ENCODE measurements at regions not wholly inside any gene's neighbourhood (a gene's known extent, or its start where the extent isn't known, plus 50 kb on each side); places are given as distances from the start of the nearest gene placed in this dataset.

DNA sequence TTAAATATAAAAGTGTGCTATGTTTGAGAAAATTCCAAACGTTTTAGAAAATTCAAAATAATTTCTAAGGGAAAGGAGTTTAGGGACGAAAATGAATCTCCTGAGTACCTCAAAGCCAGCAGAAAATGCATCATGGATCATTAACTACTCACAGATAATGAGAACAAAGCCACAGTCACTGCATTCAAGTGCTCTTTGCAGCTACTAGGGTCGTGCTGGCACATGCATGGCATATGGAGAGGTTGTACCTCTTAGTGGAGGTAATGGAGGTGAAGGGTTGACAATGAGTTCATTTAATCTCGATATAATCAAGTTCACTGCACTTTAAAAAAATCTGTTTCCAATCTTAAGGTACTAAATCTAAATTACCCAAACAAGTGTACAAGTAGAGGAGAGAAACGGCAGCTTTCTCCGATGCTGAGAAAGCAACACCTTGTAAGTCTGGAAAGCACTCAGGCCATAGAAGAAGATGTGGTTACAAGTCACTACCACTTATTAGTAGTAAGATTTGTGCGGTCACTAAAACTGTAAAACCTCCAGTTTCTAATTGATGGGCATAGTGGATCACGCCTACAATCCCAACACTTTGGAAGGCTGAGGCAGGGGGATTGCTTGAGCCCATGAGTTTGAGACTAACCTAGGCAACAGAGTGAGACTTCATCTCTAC is 261.1 kb upstream of the ANO3 start:
- H3F3A ChIP-seq (replicated peaks; ENCODE audit: insufficient read depth) = no peaks in the 10 kb centered on the region
- H3K36me3 ChIP-seq (replicated peaks in 1 of 2; ENCODE audit: control insufficient read depth in 1 of 2, insufficient read depth in 2 of 2, low read length in 1 of 2) = peaks cover 0 to 3% of the 10 kb centered on the region in 2 experiments
- DNase-seq = no peak
- H3K27me3 ChIP-seq (ENCODE audit: insufficient read depth) = no peaks in the 10 kb centered on the region
- H3K4me2 ChIP-seq = no peak overlapping the region
- H3K9me3 ChIP-seq = no peaks in the 10 kb centered on the region
- no peak overlapping the region for H3K4me3 ChIP-seq (ENCODE audit: low read depth in 2 of 2, low read length in 1 of 2)
- H3K4me1 ChIP-seq (ENCODE audit: control insufficient read depth in 1 of 2, insufficient read depth in 2 of 2, low read depth in 1 of 2, low read length in 1 of 2) = no peaks in the 10 kb centered on the region; a peak in 1 of 4 replicates
- CTCF ChIA-PET = interaction anchor here (1.4 to 1.7 kb wide), 2 partner anchors 15 to 90 kb away, joined by 3 to 4 read pairs; no protein-coding TSS in a partner anchor
- no peak overlapping the region for H2AFZ ChIP-seq (ENCODE audit: low read depth)
- WGBS (ENCODE audit: low lambda C conversion rate) = 77% methylated on average over 8 of the region's 8 CpGs
- no peak overlapping the region for H3K9ac ChIP-seq
- POLR2A ChIA-PET = no interaction called here
- H3K79me2 ChIP-seq (ENCODE audit: insufficient read depth) = no peaks in the 10 kb centered on the region
- no peaks in the 10 kb centered on the region for H4K20me1 ChIP-seq (ENCODE audit: insufficient read depth)
- no peaks in the 10 kb centered on the region for H3K9me2 ChIP-seq
- TF ChIP-seq RAD21 (IDR thresholded peaks at IDR 0.05; ENCODE audit: low read length) (no peak), EZH2phosphoT487 (IDR thresholded peaks at IDR 0.05; ENCODE audit: borderline replicate concordance, low read depth) (no peak), GABPA (IDR thresholded peaks at IDR 0.05; ENCODE audit: low read depth) (no peak), NRF1 (IDR thresholded peaks at IDR 0.05; ENCODE audit: low read depth, low read length) (no peak), ELF1 (IDR thresholded peaks at IDR 0.05) (no peak), TEAD4 (IDR thresholded peaks at IDR 0.05; ENCODE audit: borderline replicate concordance, insufficient read depth) (no peak), FOSL2 (IDR thresholded peaks at IDR 0.05; ENCODE audit: borderline replicate concordance, low read depth) (no peak), JUND (IDR thresholded peaks at IDR 0.05) (no peak), POLR2AphosphoS5 (IDR thresholded peaks at IDR 0.05; ENCODE audit: low read depth, low read length) (no peak)
- TF ChIP-seq, protein P1, sequence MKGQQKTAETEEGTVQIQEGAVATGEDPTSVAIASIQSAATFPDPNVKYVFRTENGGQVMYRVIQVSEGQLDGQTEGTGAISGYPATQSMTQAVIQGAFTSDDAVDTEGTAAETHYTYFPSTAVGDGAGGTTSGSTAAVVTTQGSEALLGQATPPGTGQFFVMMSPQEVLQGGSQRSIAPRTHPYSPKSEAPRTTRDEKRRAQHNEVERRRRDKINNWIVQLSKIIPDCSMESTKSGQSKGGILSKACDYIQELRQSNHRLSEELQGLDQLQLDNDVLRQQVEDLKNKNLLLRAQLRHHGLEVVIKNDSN (IDR thresholded peaks at IDR 0.05; ENCODE audit: borderline replicate concordance, low read depth) = no peak
- H3K27ac ChIP-seq (ENCODE audit: low read depth in 2 of 2, low read length in 1 of 2) = no peak overlapping the region

DNA sequence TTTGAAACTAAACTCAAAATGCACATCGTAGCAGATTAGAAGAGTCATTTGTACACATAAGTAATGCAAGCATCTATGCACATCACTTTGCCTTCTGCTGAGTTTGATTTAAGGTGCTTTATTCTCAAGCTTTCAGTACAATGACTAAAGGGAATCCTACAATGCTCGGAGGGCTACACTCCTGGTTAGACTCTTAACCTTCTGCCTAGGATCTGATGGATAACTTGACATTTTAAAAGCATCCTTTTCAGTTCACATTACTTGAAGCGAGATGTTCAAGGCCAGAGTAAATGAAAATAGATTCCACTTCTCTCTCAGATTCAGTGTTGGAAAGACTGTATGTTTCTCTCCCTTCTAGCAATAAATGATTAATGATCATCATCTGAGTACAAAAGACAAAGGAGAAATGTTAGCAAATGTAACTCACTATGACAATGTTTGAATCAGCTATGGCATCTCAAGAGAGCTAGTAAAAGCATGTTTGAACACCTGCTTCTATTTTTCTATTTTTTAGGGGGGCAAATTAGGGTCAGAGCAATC is 259.2 kb upstream of the ANO3 start:
- no peak overlapping the region for H3K4me2 ChIP-seq
- no peaks in the 10 kb centered on the region for H3K79me2 ChIP-seq (ENCODE audit: insufficient read depth)
- no peak for DNase-seq
- no peak overlapping the region for H3K27ac ChIP-seq (ENCODE audit: low read depth in 2 of 2, low read length in 1 of 2)
- H3K4me3 ChIP-seq (ENCODE audit: low read depth in 2 of 2, low read length in 1 of 2) = no peak overlapping the region
- H3K27me3 ChIP-seq (ENCODE audit: insufficient read depth) = no peaks in the 10 kb centered on the region
- ChIA-PET POLR2A (no interaction called here), CTCF (no interaction called here)
- no peak overlapping the region for H2AFZ ChIP-seq (ENCODE audit: low read depth)
- H3F3A ChIP-seq (replicated peaks; ENCODE audit: insufficient read depth) = no peaks in the 10 kb centered on the region
- H4K20me1 ChIP-seq (ENCODE audit: insufficient read depth) = no peaks in the 10 kb centered on the region
- 79% methylated on average over 3 of the region's 3 CpGs for WGBS (ENCODE audit: low lambda C conversion rate)
- H3K36me3 ChIP-seq (replicated peaks in 1 of 2; ENCODE audit: control insufficient read depth in 1 of 2, insufficient read depth in 2 of 2, low read length in 1 of 2) = no peaks in the 10 kb centered on the region
- H3K9me3 ChIP-seq = no peaks in the 10 kb centered on the region
- no peaks in the 10 kb centered on the region; a peak in 1 of 4 replicates for H3K4me1 ChIP-seq (ENCODE audit: control insufficient read depth in 1 of 2, insufficient read depth in 2 of 2, low read depth in 1 of 2, low read length in 1 of 2)
- no peaks in the 10 kb centered on the region for H3K9me2 ChIP-seq
- TF ChIP-seq EP300 (IDR thresholded peaks at IDR 0.05; ENCODE audit: borderline replicate concordance in 1 of 2, low read depth in 1 of 2, low read length in 1 of 2) (no peak), CHD2 (IDR thresholded peaks at IDR 0.05; ENCODE audit: low read length, partially characterized antibody) (no peak), TAF1 (IDR thresholded peaks at IDR 0.05; ENCODE audit: borderline replicate concordance, low read depth, low read length) (no peak), GABPA (IDR thresholded peaks at IDR 0.05; ENCODE audit: low read depth) (no peak), YY1 (IDR thresholded peaks at IDR 0.05; ENCODE audit: low read depth) (no peak), RCOR1 (IDR thresholded peaks at IDR 0.05; ENCODE audit: low read length) (no peak), MXI1 (IDR thresholded peaks at IDR 0.05; ENCODE audit: low read depth, low read length) (no peak), RXRA (IDR thresholded peaks at IDR 0.05; ENCODE audit: borderline replicate concordance, low read depth) (no peak), TEAD4 (IDR thresholded peaks at IDR 0.05; ENCODE audit: borderline replicate concordance, insufficient read depth) (no peak), POLR2AphosphoS5 (IDR thresholded peaks at IDR 0.05; ENCODE audit: low read depth, low read length) (no peak), FOSL2 (IDR thresholded peaks at IDR 0.05; ENCODE audit: borderline replicate concordance, low read depth) (no peak)
- TF ChIP-seq, protein P1 (IDR thresholded peaks at IDR 0.05; ENCODE audit: borderline replicate concordance, low read depth) = no peak
- TF ChIP-seq, protein P2, sequence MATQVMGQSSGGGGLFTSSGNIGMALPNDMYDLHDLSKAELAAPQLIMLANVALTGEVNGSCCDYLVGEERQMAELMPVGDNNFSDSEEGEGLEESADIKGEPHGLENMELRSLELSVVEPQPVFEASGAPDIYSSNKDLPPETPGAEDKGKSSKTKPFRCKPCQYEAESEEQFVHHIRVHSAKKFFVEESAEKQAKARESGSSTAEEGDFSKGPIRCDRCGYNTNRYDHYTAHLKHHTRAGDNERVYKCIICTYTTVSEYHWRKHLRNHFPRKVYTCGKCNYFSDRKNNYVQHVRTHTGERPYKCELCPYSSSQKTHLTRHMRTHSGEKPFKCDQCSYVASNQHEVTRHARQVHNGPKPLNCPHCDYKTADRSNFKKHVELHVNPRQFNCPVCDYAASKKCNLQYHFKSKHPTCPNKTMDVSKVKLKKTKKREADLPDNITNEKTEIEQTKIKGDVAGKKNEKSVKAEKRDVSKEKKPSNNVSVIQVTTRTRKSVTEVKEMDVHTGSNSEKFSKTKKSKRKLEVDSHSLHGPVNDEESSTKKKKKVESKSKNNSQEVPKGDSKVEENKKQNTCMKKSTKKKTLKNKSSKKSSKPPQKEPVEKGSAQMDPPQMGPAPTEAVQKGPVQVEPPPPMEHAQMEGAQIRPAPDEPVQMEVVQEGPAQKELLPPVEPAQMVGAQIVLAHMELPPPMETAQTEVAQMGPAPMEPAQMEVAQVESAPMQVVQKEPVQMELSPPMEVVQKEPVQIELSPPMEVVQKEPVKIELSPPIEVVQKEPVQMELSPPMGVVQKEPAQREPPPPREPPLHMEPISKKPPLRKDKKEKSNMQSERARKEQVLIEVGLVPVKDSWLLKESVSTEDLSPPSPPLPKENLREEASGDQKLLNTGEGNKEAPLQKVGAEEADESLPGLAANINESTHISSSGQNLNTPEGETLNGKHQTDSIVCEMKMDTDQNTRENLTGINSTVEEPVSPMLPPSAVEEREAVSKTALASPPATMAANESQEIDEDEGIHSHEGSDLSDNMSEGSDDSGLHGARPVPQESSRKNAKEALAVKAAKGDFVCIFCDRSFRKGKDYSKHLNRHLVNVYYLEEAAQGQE (IDR thresholded peaks at IDR 0.05; ENCODE audit: low read depth, low read length) = no peak
- TF ChIP-seq, protein P3, sequence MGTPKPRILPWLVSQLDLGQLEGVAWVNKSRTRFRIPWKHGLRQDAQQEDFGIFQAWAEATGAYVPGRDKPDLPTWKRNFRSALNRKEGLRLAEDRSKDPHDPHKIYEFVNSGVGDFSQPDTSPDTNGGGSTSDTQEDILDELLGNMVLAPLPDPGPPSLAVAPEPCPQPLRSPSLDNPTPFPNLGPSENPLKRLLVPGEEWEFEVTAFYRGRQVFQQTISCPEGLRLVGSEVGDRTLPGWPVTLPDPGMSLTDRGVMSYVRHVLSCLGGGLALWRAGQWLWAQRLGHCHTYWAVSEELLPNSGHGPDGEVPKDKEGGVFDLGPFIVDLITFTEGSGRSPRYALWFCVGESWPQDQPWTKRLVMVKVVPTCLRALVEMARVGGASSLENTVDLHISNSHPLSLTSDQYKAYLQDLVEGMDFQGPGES (IDR thresholded peaks at IDR 0.05; ENCODE audit: low read depth, low read length) = no peak
- H3K9ac ChIP-seq = no peak overlapping the region

Measured in SK-N-SH (cell line).